ENCODE measurements at regions not wholly inside any gene's neighbourhood (a gene's known extent, or its start where the extent isn't known, plus 50 kb on each side); places are given as distances from the start of the nearest gene placed in this dataset.

DNA sequence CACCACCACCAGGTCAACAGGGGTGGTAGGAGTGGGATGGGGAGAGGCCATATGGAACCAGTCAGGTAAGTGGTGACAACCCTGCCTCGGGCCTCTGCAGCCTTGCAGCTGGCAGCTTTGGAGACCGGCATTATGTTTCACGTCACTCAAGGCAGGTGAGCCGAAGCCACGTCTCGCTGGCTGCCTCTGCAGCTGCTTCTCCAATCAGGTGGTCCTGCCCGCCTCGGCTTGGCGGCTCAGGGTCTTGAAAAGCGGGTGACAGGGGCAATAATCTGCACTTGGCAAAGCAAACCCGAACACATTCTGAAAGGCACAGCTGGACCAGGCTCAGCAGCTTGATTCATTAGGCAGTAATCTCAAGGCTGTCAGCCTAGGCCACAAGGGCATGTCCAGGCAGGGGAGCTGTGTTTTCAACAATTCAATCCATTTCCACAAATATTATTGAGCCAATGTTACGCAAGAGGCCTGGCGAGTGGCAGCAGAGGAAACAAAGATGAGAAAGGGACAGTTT is 77.4 kb upstream of the PCDH8 start:
- Mint-ChIP-seq H3K27me3 (no peaks in the 10 kb centered on the region), H3K4me1 (ENCODE audit: low read depth) (no peaks in the 10 kb centered on the region), H3K36me3 (ENCODE audit: low read depth) (no peaks in the 10 kb centered on the region), H3K4me3 (no peak overlapping the region), H3K9me3 (no peaks in the 10 kb centered on the region), H3K27ac (no peak overlapping the region)
- no peak for ATAC-seq
- POLR2A ChIA-PET = no interaction called here
- CTCF ChIA-PET = no interaction called here
- TF ChIP-seq, protein P1, sequence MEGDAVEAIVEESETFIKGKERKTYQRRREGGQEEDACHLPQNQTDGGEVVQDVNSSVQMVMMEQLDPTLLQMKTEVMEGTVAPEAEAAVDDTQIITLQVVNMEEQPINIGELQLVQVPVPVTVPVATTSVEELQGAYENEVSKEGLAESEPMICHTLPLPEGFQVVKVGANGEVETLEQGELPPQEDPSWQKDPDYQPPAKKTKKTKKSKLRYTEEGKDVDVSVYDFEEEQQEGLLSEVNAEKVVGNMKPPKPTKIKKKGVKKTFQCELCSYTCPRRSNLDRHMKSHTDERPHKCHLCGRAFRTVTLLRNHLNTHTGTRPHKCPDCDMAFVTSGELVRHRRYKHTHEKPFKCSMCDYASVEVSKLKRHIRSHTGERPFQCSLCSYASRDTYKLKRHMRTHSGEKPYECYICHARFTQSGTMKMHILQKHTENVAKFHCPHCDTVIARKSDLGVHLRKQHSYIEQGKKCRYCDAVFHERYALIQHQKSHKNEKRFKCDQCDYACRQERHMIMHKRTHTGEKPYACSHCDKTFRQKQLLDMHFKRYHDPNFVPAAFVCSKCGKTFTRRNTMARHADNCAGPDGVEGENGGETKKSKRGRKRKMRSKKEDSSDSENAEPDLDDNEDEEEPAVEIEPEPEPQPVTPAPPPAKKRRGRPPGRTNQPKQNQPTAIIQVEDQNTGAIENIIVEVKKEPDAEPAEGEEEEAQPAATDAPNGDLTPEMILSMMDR (IDR thresholded peaks at IDR 0.05) = no peak
- no peak for DNase-seq
- intact Hi-C loops (cut with micrococcal nuclease) = no loop called here

DNA sequence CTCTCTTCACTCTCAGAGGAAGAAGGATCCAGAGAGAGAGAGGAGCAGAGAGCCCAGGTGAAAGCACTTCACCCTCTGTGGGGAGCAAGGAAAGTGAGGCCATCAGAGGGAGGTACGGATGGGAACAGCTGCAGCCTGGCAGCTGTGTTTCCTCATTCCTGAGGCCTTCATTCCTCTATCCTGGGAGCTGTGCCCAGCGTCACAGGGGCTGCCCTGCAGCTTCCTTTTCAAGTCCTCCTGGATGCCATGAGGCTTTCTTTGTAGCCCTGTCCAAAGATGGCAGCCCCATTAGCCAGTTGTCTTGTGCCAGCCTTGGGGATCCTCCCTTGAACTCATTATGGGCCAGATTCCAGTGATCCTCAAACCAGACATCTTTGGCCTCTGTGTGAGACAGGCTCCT is 76.8 kb upstream of the PCDH8 start:
- Mint-ChIP-seq H3K4me1 (ENCODE audit: low read depth) (no peaks in the 10 kb centered on the region), H3K4me3 (no peak overlapping the region), H3K27ac (no peak overlapping the region), H3K9me3 (no peaks in the 10 kb centered on the region), H3K27me3 (no peaks in the 10 kb centered on the region), H3K36me3 (ENCODE audit: low read depth) (no peaks in the 10 kb centered on the region)
- POLR2A ChIA-PET = no interaction called here
- CTCF ChIA-PET = no interaction called here
- TF ChIP-seq, protein P1 (IDR thresholded peaks at IDR 0.05) = no peak
- intact Hi-C loops (cut with micrococcal nuclease) = no loop called here
- ATAC-seq = no peak
- no peak for DNase-seq

DNA sequence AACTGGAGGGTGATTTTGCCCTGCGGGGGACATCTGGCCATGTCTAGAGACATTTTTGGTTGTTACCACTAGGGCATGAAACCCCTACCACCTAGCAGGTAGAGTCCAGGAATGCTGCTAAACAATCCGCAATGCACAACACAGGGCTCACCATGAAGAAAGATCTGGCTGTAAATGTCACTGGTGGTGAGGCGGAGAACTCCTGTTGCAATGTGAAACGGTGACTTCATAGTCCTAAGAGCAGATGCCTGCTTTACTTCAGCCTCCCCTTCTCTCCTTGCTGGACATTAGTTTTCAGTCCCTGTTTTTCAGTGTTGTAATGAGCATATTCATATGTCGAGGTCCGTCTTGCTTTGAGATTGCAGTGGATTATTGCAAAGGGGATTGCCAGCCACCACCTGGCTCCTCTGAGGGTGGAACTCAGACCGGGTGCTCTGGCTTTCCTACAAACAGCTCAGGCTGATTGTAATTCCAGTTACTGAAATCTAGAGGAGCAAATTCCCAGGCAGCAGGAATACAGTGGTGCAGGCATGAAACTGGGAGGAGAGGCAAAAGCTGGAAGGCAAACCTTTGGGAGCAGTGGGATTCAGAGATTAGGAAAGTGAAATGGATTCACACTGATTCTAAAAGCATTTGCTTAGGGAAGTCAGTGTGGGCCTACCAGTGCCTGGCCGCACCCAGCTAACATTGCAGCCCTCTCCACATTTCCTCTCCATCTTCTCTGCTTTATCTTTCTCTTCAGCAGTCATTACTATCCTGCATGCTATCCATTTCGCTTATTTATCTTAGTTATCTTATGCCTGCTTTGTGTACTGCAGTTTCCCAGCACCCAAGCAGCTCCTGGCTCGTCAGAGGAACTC is 76.1 kb upstream of the PCDH8 start:
- ATAC-seq = no peak
- Mint-ChIP-seq H3K36me3 (ENCODE audit: low read depth) (no peaks in the 10 kb centered on the region), H3K9me3 (no peaks in the 10 kb centered on the region), H3K4me1 (ENCODE audit: low read depth) (no peaks in the 10 kb centered on the region), H3K4me3 (no peak overlapping the region), H3K27me3 (peaks cover 1% of the 10 kb centered on the region), H3K27ac (no peak overlapping the region)
- POLR2A ChIA-PET = no interaction called here
- no peak for DNase-seq
- CTCF ChIA-PET = no interaction called here
- intact Hi-C loops (cut with micrococcal nuclease) = no loop called here
- TF ChIP-seq, protein P1 (IDR thresholded peaks at IDR 0.05) = no peak

GRCh38 chr13:52922961-52923360 is 74.5 kb upstream of the PCDH8 start:
- Mint-ChIP-seq H3K4me1 (ENCODE audit: low read depth) (no peaks in the 10 kb centered on the region), H3K27ac (no peak overlapping the region), H3K27me3 (peaks cover 1% of the 10 kb centered on the region), H3K9me3 (no peaks in the 10 kb centered on the region), H3K36me3 (ENCODE audit: low read depth) (no peaks in the 10 kb centered on the region), H3K4me3 (no peak overlapping the region)
- ChIA-PET POLR2A (no interaction called here), CTCF (interaction anchor here (0.9 kb wide), 1 partner anchor 52 kb away, joined by 4 read pairs; no protein-coding TSS in a partner anchor)
- TF ChIP-seq, protein P1 (IDR thresholded peaks at IDR 0.05) = no peak
- intact Hi-C loops (cut with micrococcal nuclease) = no loop called here
- ATAC-seq = no peak
- no peak for DNase-seq

DNA sequence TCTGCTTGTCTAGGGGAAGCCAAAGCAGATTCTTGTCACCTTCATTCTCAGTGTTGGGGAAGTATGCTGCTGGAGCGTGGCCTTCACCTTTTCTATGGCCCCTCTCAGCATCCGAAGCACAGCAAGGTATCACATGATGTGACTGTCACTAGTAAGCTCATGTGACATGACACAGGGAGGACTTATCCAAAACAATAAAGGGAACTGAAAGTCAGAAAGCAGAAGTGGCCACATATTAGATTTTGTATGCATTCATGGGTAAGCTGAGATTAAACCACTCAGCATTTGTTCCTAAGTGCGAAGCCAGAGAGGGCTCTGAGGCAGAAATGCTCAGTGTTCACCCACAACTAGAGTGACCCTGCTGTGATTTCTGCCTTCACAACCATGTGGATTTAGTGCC is 72.8 kb upstream of the PCDH8 start:
- intact Hi-C loops (cut with micrococcal nuclease) = no loop called here
- DNase-seq = no peak
- Mint-ChIP-seq H3K4me1 (ENCODE audit: low read depth) (no peaks in the 10 kb centered on the region), H3K27ac (no peak overlapping the region), H3K4me3 (no peak overlapping the region), H3K36me3 (ENCODE audit: low read depth) (no peaks in the 10 kb centered on the region), H3K9me3 (no peaks in the 10 kb centered on the region), H3K27me3 (peaks cover 5% of the 10 kb centered on the region)
- TF ChIP-seq, protein P1 (IDR thresholded peaks at IDR 0.05) = no peak
- POLR2A ChIA-PET = no interaction called here
- CTCF ChIA-PET = interaction anchor here (1.1 kb wide), 1 partner anchor 46 kb away, joined by 3 read pairs; no protein-coding TSS in a partner anchor
- ATAC-seq = no peak
